GM10266 (cell line): ENCODE measurements at regions not wholly inside any gene's neighbourhood (a gene's known extent, or its start where the extent isn't known, plus 50 kb on each side); places are given as distances from the start of the nearest gene placed in this dataset.

Source experiments
- DNase-seq: peaks from one replicate; pipeline ENCODE4 v3.0.0; 2012; ENCODE audit errors: extremely low spot score
- CTCF ChIP-seq: IDR thresholded peaks from 2 replicates; pipeline ENCODE4 v1.5.1; 2012; ENCODE audit warnings: mild to moderate bottlenecking, low read depth; ENCODE audit not compliant: control insufficient read depth, insufficient read depth; ENCODE audit errors: missing control alignments

GRCh38 chr6:1066449-1067090 lies 245.3 kb upstream of the FOXQ1 start:
- no peak for DNase-seq
- no peak for TF ChIP-seq CTCF

- TF ChIP-seq CTCF: no peak
- DNase-seq: no peak
Observed at GRCh38 chr6:1065986-1066385, 245.9 kb upstream of the FOXQ1 start.

- no peak for DNase-seq
- TF ChIP-seq CTCF: no peak
Observed at GRCh38 chr6:1063671-1064355, 248.1 kb upstream of the FOXQ1 start.

- no peak for DNase-seq
- no peak for TF ChIP-seq CTCF
Observed at GRCh38 chr6:1062786-1063545, 248.9 kb upstream of the FOXQ1 start.

- no peak for TF ChIP-seq CTCF
- no peak for DNase-seq
Observed at GRCh38 chr6:1059596-1059995, 252.3 kb upstream of the FOXQ1 start.

- DNase-seq: no peak
- TF ChIP-seq CTCF: no peak
Observed at GRCh38 chr6:1057490-1058135, 254.3 kb upstream of the FOXQ1 start.
